ENCODE measurements at regions not wholly inside any gene's neighbourhood (a gene's known extent, or its start where the extent isn't known, plus 50 kb on each side); places are given as distances from the start of the nearest gene placed in this dataset.

GRCh38 chr10:121244818-121245217 lies 353.4 kb downstream of the FGFR2 start:
- Histone ChIP-seq H3K36me3 (no peaks in the 10 kb centered on the region), H3K4me1 (no peaks in the 10 kb centered on the region), H3K27ac (no peak overlapping the region), H3K4me3 (no peak overlapping the region), H3K27me3 (no peaks in the 10 kb centered on the region), H3K9me3 (no peaks in the 10 kb centered on the region)
- TF ChIP-seq EP300 (IDR thresholded peaks at IDR 0.05), result no peak
- no peak for TF ChIP-seq POLR2AphosphoS5 (IDR thresholded peaks at IDR 0.05)
- no peak for TF ChIP-seq CTCF (IDR thresholded peaks at IDR 0.05)
- no peak for TF ChIP-seq POLR2A (IDR thresholded peaks at IDR 0.05)
- 71 to 77% methylated on average over 8 of the region's 8 CpGs for WGBS, 2 donors (ENCODE audit: low coverage in 1 of 2)
- ATAC-seq, result no peak

- 63 to 100% methylated on average over 1 of the region's 1 CpG for WGBS, 2 donors (ENCODE audit: low coverage in 1 of 2)
- Histone ChIP-seq H3K36me3 (no peaks in the 10 kb centered on the region), H3K27me3 (no peaks in the 10 kb centered on the region), H3K4me1 (no peaks in the 10 kb centered on the region), H3K27ac (no peak overlapping the region), H3K9me3 (no peaks in the 10 kb centered on the region), H3K4me3 (no peak overlapping the region)
- no peak for ATAC-seq
- TF ChIP-seq EP300 (IDR thresholded peaks at IDR 0.05) (no peak), POLR2AphosphoS5 (IDR thresholded peaks at IDR 0.05) (no peak), CTCF (IDR thresholded peaks at IDR 0.05) (no peak), POLR2A (IDR thresholded peaks at IDR 0.05) (no peak)
Measured at GRCh38 chr10:121245754-121246153, 352.5 kb downstream of the FGFR2 start.

DNA sequence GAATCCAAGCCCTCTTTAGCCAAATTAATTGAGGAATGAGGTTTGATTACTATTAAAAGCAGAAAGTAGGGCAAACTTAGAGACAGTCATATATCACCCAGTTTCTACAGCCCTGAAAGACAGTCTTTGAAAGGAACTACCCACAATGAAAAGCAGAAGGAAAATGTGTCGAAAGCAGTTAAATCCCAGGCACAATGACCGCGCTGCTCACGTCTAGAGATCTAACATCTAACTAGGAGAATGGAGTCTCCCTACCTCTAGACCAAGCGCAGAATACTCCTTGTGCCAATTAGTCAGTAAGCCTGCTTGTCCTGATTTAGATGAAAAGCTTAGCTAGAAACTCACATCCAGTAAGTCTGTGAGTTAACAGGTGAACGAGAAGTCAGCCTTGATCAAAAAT lies 350.0 kb downstream of the FGFR2 start:
- no peaks in the 10 kb centered on the region for H3K27me3 ChIP-seq
- 82 to 96% methylated on average over 5 to 6 of the region's 6 CpGs for WGBS, 2 donors (ENCODE audit: low coverage in 1 of 2)
- no peak for ATAC-seq
- no peaks in the 10 kb centered on the region for H3K9me3 ChIP-seq
- H3K27ac ChIP-seq, result no peak overlapping the region
- H3K4me1 ChIP-seq, result no peaks in the 10 kb centered on the region
- TF ChIP-seq POLR2A (IDR thresholded peaks at IDR 0.05) (no peak), EP300 (IDR thresholded peaks at IDR 0.05) (no peak), CTCF (IDR thresholded peaks at IDR 0.05) (no peak), POLR2AphosphoS5 (IDR thresholded peaks at IDR 0.05) (no peak)
- H3K4me3 ChIP-seq, result no peak overlapping the region
- H3K36me3 ChIP-seq, result no peaks in the 10 kb centered on the region

- no peak overlapping the region for H3K4me3 ChIP-seq
- H3K27me3 ChIP-seq, result no peaks in the 10 kb centered on the region
- H3K4me1 ChIP-seq, result no peaks in the 10 kb centered on the region
- H3K27ac ChIP-seq, result no peak overlapping the region
- H3K9me3 ChIP-seq, result no peaks in the 10 kb centered on the region
- WGBS, 2 donors (ENCODE audit: low coverage in 1 of 2), result 88 to 93% methylated on average over 6 of the region's 6 CpGs
- TF ChIP-seq POLR2A (IDR thresholded peaks at IDR 0.05) (no peak), CTCF (IDR thresholded peaks at IDR 0.05) (no peak), EP300 (IDR thresholded peaks at IDR 0.05) (no peak), POLR2AphosphoS5 (IDR thresholded peaks at IDR 0.05) (no peak)
- ATAC-seq, result no peak
- no peaks in the 10 kb centered on the region for H3K36me3 ChIP-seq
Measured at GRCh38 chr10:121250995-121251764, 347.1 kb downstream of the FGFR2 start.

DNA sequence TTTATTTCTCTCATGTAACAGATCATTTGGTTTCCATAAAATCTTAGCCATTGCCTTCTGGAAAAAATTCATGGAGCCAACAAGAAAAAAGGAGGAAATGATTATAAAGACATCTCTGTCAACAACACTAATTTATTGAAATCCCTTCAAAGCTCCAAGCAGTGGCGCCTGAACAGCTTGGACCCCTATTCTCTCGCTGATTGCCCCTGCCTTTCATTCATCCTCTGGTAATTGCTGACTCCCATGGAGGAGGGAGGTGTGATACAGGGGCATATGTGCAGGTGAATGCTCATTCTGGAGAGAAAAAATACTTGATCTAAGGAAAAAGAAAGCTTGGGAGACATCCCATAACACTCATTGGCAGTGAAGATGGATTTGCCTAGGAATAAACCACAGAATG lies 345.5 kb downstream of the FGFR2 start:
- H3K4me3 ChIP-seq, result no peak overlapping the region
- H3K36me3 ChIP-seq, result no peaks in the 10 kb centered on the region
- no peaks in the 10 kb centered on the region for H3K4me1 ChIP-seq
- no peak overlapping the region for H3K27ac ChIP-seq
- no peak for ATAC-seq
- no peak for TF ChIP-seq CTCF (IDR thresholded peaks at IDR 0.05)
- no peak for TF ChIP-seq EP300 (IDR thresholded peaks at IDR 0.05)
- no peaks in the 10 kb centered on the region for H3K9me3 ChIP-seq
- no peaks in the 10 kb centered on the region for H3K27me3 ChIP-seq
- WGBS, 2 donors (ENCODE audit: low coverage in 1 of 2), result 89 to 100% methylated on average over 1 to 2 of the region's 2 CpGs

All from gastroesophageal sphincter (tissue), 4 donors.